H9 (cell line): ENCODE measurements at regions not wholly inside any gene's neighbourhood (a gene's known extent, or its start where the extent isn't known, plus 50 kb on each side); places are given as distances from the start of the nearest gene placed in this dataset.

Experiments used
- DNase-seq: peaks from one replicate; pipeline ENCODE4 v3.0.0-alpha.2; 2017
- H2AFZ ChIP-seq: one replicate; pipeline ENCODE4 v1.6.1; 2013; ENCODE audit warnings: mild to moderate bottlenecking, low read length, control low read depth, moderate library complexity
- H2AK5ac ChIP-seq: 2 replicates; pipeline ENCODE4 v1.6.1; 2013; ENCODE audit warnings: low read length, control low read depth, mixed read lengths; ENCODE audit not compliant: insufficient read length
- H2BK120ac ChIP-seq: one replicate; pipeline ENCODE4 v1.6.1; 2013; ENCODE audit warnings: low read depth, mild to moderate bottlenecking, low read length, control low read depth, inconsistent platforms; ENCODE audit not compliant: poor library complexity, severe bottlenecking
- H2BK12ac ChIP-seq: 2 replicates; pipeline ENCODE4 v1.6.1; 2013; ENCODE audit warnings: low read length, control low read depth, mixed read lengths, low read depth; ENCODE audit not compliant: insufficient read length
- H2BK15ac ChIP-seq: 2 replicates; pipeline ENCODE4 v1.6.1; 2013; ENCODE audit warnings: low read depth, low read length, control low read depth
- H2BK20ac ChIP-seq: one replicate; pipeline ENCODE4 v1.6.1; 2013; ENCODE audit warnings: low read depth, mild to moderate bottlenecking, low read length, control low read depth, inconsistent platforms; ENCODE audit not compliant: poor library complexity, severe bottlenecking
- H2BK5ac ChIP-seq: 2 replicates; pipeline ENCODE4 v1.6.1; 2013; ENCODE audit warnings: low read length, control low read depth, mixed read lengths; ENCODE audit not compliant: insufficient read length
- H3K14ac ChIP-seq: 2 replicates; pipeline ENCODE4 v1.6.1; 2013; ENCODE audit warnings: low read length, control low read depth; ENCODE audit not compliant: insufficient read depth
- H3K18ac ChIP-seq: 2 replicates; pipeline ENCODE4 v1.6.1; 2013; ENCODE audit warnings: low read depth, mild to moderate bottlenecking, mixed read lengths, low read length, control low read depth; ENCODE audit not compliant: insufficient read length
- H3K23ac ChIP-seq: 2 replicates; pipeline ENCODE4 v1.6.1; 2013; ENCODE audit warnings: low read length, control low read depth, mixed read lengths, low read depth; ENCODE audit not compliant: insufficient read length
- H3K23me2 ChIP-seq: 2 replicates; pipeline ENCODE4 v1.6.1; 2013; ENCODE audit warnings: low read depth, mild to moderate bottlenecking, mixed read lengths, low read length, control low read depth; ENCODE audit not compliant: insufficient read length, poor library complexity, severe bottlenecking
- H3K27ac ChIP-seq: 2 replicates; pipeline ENCODE4 v1.5.1; 2013; ENCODE audit warnings: low read length, control low read depth, mixed read lengths, low read depth; ENCODE audit not compliant: insufficient read length
- H3K27me3 ChIP-seq: 2 replicates; pipeline ENCODE4 v1.6.1; 2013; ENCODE audit warnings: low read length, control low read depth, inconsistent platforms; ENCODE audit not compliant: insufficient read depth
- H3K4ac ChIP-seq: 2 replicates; pipeline ENCODE4 v1.6.1; 2013; ENCODE audit warnings: low read depth, mild to moderate bottlenecking, control low read depth, inconsistent platforms, low read length, moderate library complexity
- H3K4me1 ChIP-seq: 2 replicates; pipeline ENCODE4 v1.6.1; 2013; ENCODE audit warnings: low read length, control low read depth, inconsistent platforms; ENCODE audit not compliant: insufficient read depth
- H3K4me2 ChIP-seq: 2 replicates; pipeline ENCODE4 v1.6.1; 2013; ENCODE audit warnings: low read length, control low read depth, mixed read lengths; ENCODE audit not compliant: insufficient read length, insufficient read depth
- H3K56ac ChIP-seq: 2 replicates; pipeline ENCODE4 v1.6.1; 2013; ENCODE audit warnings: low read depth, mild to moderate bottlenecking, mixed read lengths, low read length, control low read depth; ENCODE audit not compliant: insufficient read length
- H3K79me1 ChIP-seq: 2 replicates; pipeline ENCODE4 v1.6.1; 2013; ENCODE audit warnings: low read depth, mild to moderate bottlenecking, moderate library complexity, low read length, control low read depth, inconsistent platforms; ENCODE audit not compliant: insufficient read depth, poor library complexity, severe bottlenecking
- H3K79me2 ChIP-seq: 2 replicates; pipeline ENCODE4 v1.6.1; 2013; ENCODE audit warnings: low read length, control low read depth, inconsistent platforms; ENCODE audit not compliant: insufficient read depth
- H3K9ac ChIP-seq: 2 replicates; pipeline ENCODE4 v1.6.1; 2013; ENCODE audit warnings: low read length, control low read depth, mixed read lengths; ENCODE audit not compliant: insufficient read length; ENCODE audit errors: extremely low read depth
- H3K9me3 ChIP-seq: one replicate; pipeline ENCODE4 v1.6.1; 2013; ENCODE audit warnings: low read depth, low read length, inconsistent platforms; ENCODE audit not compliant: control insufficient read depth
- H3T11ph ChIP-seq: one replicate; pipeline ENCODE4 v1.6.1; 2013; ENCODE audit warnings: mild to moderate bottlenecking, low read length, control low read depth, inconsistent platforms
- H4K20me1 ChIP-seq: one replicate; pipeline ENCODE4 v1.6.1; 2013; ENCODE audit not compliant: control insufficient read depth, insufficient read length, insufficient read depth
- H4K5ac ChIP-seq: 2 replicates; pipeline ENCODE4 v1.6.1; 2013; ENCODE audit warnings: low read depth, mild to moderate bottlenecking, mixed read lengths, low read length, control low read depth; ENCODE audit not compliant: insufficient read length
- H4K8ac ChIP-seq: replicated peaks from 2 replicates; pipeline ENCODE4 v1.6.1; 2013; ENCODE audit warnings: low read length, control low read depth, mixed read lengths, low read depth; ENCODE audit not compliant: insufficient read length
- H4K91ac ChIP-seq: 2 replicates; pipeline ENCODE4 v1.6.1; 2013; ENCODE audit warnings: low read depth, mild to moderate bottlenecking, moderate library complexity, mixed read lengths, low read length, control low read depth; ENCODE audit not compliant: insufficient read length
- H3K27ac Mint-ChIP-seq, 3 experiments: 2 replicates in 2 of 3; 3 replicates in 1 of 3; pipeline ENCODE4 v1.8.0; 2020 to 2021; ENCODE audit warnings: mixed read lengths in 3 of 3, mild to moderate bottlenecking in 1 of 3, moderate library complexity in 1 of 3
- H3K27me3 Mint-ChIP-seq: 2 replicates; pipeline ENCODE4 v1.8.0; 2021; ENCODE audit warnings: low read depth, mild to moderate bottlenecking, moderate library complexity, mixed read lengths
- H3K36me3 Mint-ChIP-seq, 3 experiments: 2 replicates in 2 of 3; 3 replicates in 1 of 3; pipeline ENCODE4 v1.8.0; 2020 to 2021; ENCODE audit warnings: low read depth in 3 of 3, mixed read lengths in 3 of 3; ENCODE audit not compliant: insufficient read depth in 1 of 3
- H3K4me1 Mint-ChIP-seq, 2 experiments: 2 replicates each; pipeline ENCODE4 v1.8.0; 2020; ENCODE audit warnings: mixed read lengths in 2 of 2
- H3K4me3 Mint-ChIP-seq, 2 experiments: 2 replicates in 1 of 2; 3 replicates in 1 of 2; pipeline ENCODE4 v1.8.0; 2020 to 2021; ENCODE audit warnings: mild to moderate bottlenecking in 2 of 2, mixed read lengths in 2 of 2, moderate library complexity in 1 of 2
- H3K9me3 Mint-ChIP-seq, 2 experiments: 2 replicates in 1 of 2; 3 replicates in 1 of 2; pipeline ENCODE4 v1.8.0; 2020; ENCODE audit warnings: mild to moderate bottlenecking in 2 of 2, mixed read lengths in 2 of 2, moderate library complexity in 1 of 2
- CTCF ChIP-seq: fragments of 200-600 bp; sonication (generic); conservative IDR thresholded peaks from 3 replicates; pipeline ENCODE4 v1.8.0; 2021; ENCODE audit warnings: antibody characterized with exemption, mild to moderate bottlenecking
- WGBS: extraction: QIAGEN DNeasy Blood & Tissue Kit; methylation state at CpG from one replicate; pipeline ENCODE4 v1.1.7; 2013; ENCODE audit warnings: missing lambda C conversion rate, low lambda C conversion rate, mixed read lengths; ENCODE audit not compliant: insufficient read length; ENCODE audit errors: extremely low coverage; 5-methylcytosine and 5-hydroxymethylcytosine counted together

GRCh38 chr9:78577156-78577906, 280.4 kb downstream of the PSAT1 start:
- Histone ChIP-seq H4K20me1 (no peaks in the 10 kb centered on the region), H4K8ac (no peak overlapping the region), H3K23me2 (no peaks in the 10 kb centered on the region), H3K18ac (no peak overlapping the region), H3K14ac (no peak overlapping the region), H3K4me1 (peaks cover 3% of the 10 kb centered on the region; the same call in 1 of the 2 replicates), H3K56ac (no peak overlapping the region), H4K5ac (no peak overlapping the region), H3K4ac (no peak overlapping the region), H4K91ac (no peak overlapping the region), H3K79me2 (no peaks in the 10 kb centered on the region), H3K27me3 (no peaks in the 10 kb centered on the region), H3T11ph (no peak overlapping the region), H3K23ac (no peak overlapping the region), H3K9ac (no peak overlapping the region), H3K4me2 (no peak overlapping the region), H2BK15ac (no peak overlapping the region), H3K9me3 (no peaks in the 10 kb centered on the region), H2BK120ac (no peak overlapping the region), H2BK12ac (no peak overlapping the region), H3K27ac (no peak overlapping the region), H2AFZ (no peak overlapping the region), H2BK20ac (no peak overlapping the region), H3K79me1 (no peaks in the 10 kb centered on the region), H2AK5ac (no peak overlapping the region), H2BK5ac (no peak overlapping the region)
- H3K36me3 Mint-ChIP-seq, result no peaks in the 10 kb centered on the region
- WGBS, result no CpG with 5 or more reads among the region's 5 CpGs
- peaks cover 35 to 45% of the 10 kb centered on the region in 2 experiments for H3K4me1 Mint-ChIP-seq
- no peaks in the 10 kb centered on the region for H3K9me3 Mint-ChIP-seq
- DNase-seq, result no peak
- H3K27me3 Mint-ChIP-seq, result no peaks in the 10 kb centered on the region
- no peak overlapping the region for H3K27ac Mint-ChIP-seq
- TF ChIP-seq CTCF, result no peak
- no peak overlapping the region for H3K4me3 Mint-ChIP-seq
